Lung (tissue), 11 donors: ENCODE measurements at regions not wholly inside any gene's neighbourhood (a gene's known extent, or its start where the extent isn't known, plus 50 kb on each side); places are given as distances from the start of the nearest gene placed in this dataset.
A peak's percentile ranks its signal among the peaks of the same experiment; 100 is the strongest.

Source experiments
- ATAC-seq: fragments of 200-7000 bp; cut with Tn5 transposase; one replicate; pipeline ENCODE4 v1.9.1; 2020; ENCODE audit warnings: moderate number of reproducible peaks; ENCODE audit not compliant: insufficient read depth, low FRiP score
- DNase-seq, 3 donors: peaks; one replicate each; pipeline ENCODE4 v3.0.0-alpha.2; 2013 to 2017
- H3K27ac ChIP-seq, 2 donors: one replicate each; pipeline ENCODE4 v1.5.1; 2013; ENCODE audit warnings: mild to moderate bottlenecking in 2 of 2, moderate library complexity in 2 of 2, control low read depth in 1 of 2, inconsistent platforms in 1 of 2, low read depth in 1 of 2, low read length in 1 of 2
- H3K27me3 ChIP-seq, 3 donors: one replicate each; pipeline ENCODE4 v1.5.1; 2013; ENCODE audit warnings: low read length in 2 of 3; ENCODE audit not compliant: control insufficient read depth in 3 of 3, insufficient read depth in 3 of 3
- H3K36me3 ChIP-seq, 4 donors: one replicate each; pipeline ENCODE4 v1.5.1; 2013; ENCODE audit warnings: low read length in 4 of 4, mild to moderate bottlenecking in 1 of 4, moderate library complexity in 1 of 4; ENCODE audit not compliant: control insufficient read depth in 4 of 4, insufficient read depth in 4 of 4
- H3K4me1 ChIP-seq, 5 donors: one replicate each; pipeline ENCODE4 v1.5.1; 2013; ENCODE audit warnings: low read length in 5 of 5, mild to moderate bottlenecking in 2 of 5, moderate library complexity in 1 of 5; ENCODE audit not compliant: control insufficient read depth in 5 of 5, insufficient read depth in 5 of 5
- H3K4me3 ChIP-seq: one replicate; pipeline ENCODE4 v1.5.1; 2013; ENCODE audit warnings: mild to moderate bottlenecking, control low read depth, moderate library complexity
- H3K9ac ChIP-seq, 2 donors: one replicate each; pipeline ENCODE4 v1.5.1; 2013; ENCODE audit warnings: low read length in 2 of 2, control low read depth in 1 of 2; ENCODE audit not compliant: insufficient read depth in 1 of 2
- H3K9me3 ChIP-seq, 4 donors: one replicate each; pipeline ENCODE4 v1.5.1; 2013; ENCODE audit warnings: low read length in 3 of 4, mild to moderate bottlenecking in 1 of 4, moderate library complexity in 1 of 4; ENCODE audit not compliant: control insufficient read depth in 4 of 4, insufficient read depth in 3 of 4
- CTCF ChIP-seq: IDR thresholded peaks from 2 replicates; pipeline ENCODE4 v1.5.1; 2012; ENCODE audit warnings: mild to moderate bottlenecking; ENCODE audit errors: control extremely low read depth, extremely low read depth
- WGBS, 2 donors: extraction: QIAGEN DNeasy Blood & Tissue Kit; methylation state at CpG; one replicate each; pipeline ENCODE4 v1.1.7; 2013; 5-methylcytosine and 5-hydroxymethylcytosine counted together
- donor health status: control.
- donor health status: control.
- donor health status: Bipolar disorder and iron deficiency.
- donor health status: healthy.
- donor health status: DM: yes; HTN: yes; CAD: no.

- Histone ChIP-seq H3K36me3 (no peaks in the 10 kb centered on the region), H3K27ac (no peak overlapping the region), H3K4me3 (no peak overlapping the region), H3K9me3 (peaks cover 0 to 9% (median 1%) of the 10 kb centered on the region in 4 donors), H3K27me3 (no peaks in the 10 kb centered on the region), H3K9ac (no peak overlapping the region), H3K4me1 (peaks cover 0 to 19% (median 6%) of the 10 kb centered on the region in 5 donors)
- no peak for ATAC-seq
- WGBS, 2 donors, result 76 to 84% methylated on average over 24 of the region's 24 CpGs
- no peak for TF ChIP-seq CTCF
- DNase-seq, result peak; percentile 76 to 84 (median 80)
Observed at GRCh38 chr11:70020336-70021214, 57.5 kb upstream of the ANO1 start.

GRCh38 chr11:70021586-70021985, 56.5 kb upstream of the ANO1 start:
- no peak for TF ChIP-seq CTCF
- WGBS, 2 donors, result 80 to 84% methylated on average over 10 of the region's 10 CpGs
- no peaks in the 10 kb centered on the region for H3K36me3 ChIP-seq
- no peak overlapping the region for H3K4me3 ChIP-seq
- no peak overlapping the region for H3K9ac ChIP-seq
- no peaks in the 10 kb centered on the region for H3K27me3 ChIP-seq
- H3K9me3 ChIP-seq, result peaks cover 0 to 5% (median 3%) of the 10 kb centered on the region in 4 donors
- peaks cover 0 to 19% (median 6%) of the 10 kb centered on the region in 5 donors for H3K4me1 ChIP-seq
- no peak for ATAC-seq
- DNase-seq, result no peak
- H3K27ac ChIP-seq, result no peak overlapping the region

GRCh38 chr11:70024036-70024772, 53.9 kb upstream of the ANO1 start:
- Histone ChIP-seq H3K4me3 (no peak overlapping the region), H3K9me3 (peaks cover 0 to 4% (median 3%) of the 10 kb centered on the region in 4 donors), H3K36me3 (no peaks in the 10 kb centered on the region), H3K4me1 (peaks cover 0 to 21% (median 6%) of the 10 kb centered on the region in 5 donors), H3K27ac (no peak overlapping the region), H3K27me3 (no peaks in the 10 kb centered on the region), H3K9ac (no peak overlapping the region)
- 82 to 85% methylated on average over 13 of the region's 13 CpGs for WGBS, 2 donors
- ATAC-seq, result no peak
- no peak for DNase-seq
- TF ChIP-seq CTCF, result no peak
